Activated T-cell treated with anti-CD3 and anti-CD28 coated beads, Interleukin-2, amount 50 U/mL, for 4 hours (primary cell): ENCODE measurements at regions not wholly inside any gene's neighbourhood (a gene's known extent, or its start where the extent isn't known, plus 50 kb on each side); places are given as distances from the start of the nearest gene placed in this dataset.
A peak's percentile ranks its signal among the peaks of the same experiment; 100 is the strongest.

Experiments used
- ATAC-seq, 2 donors: fragments of 200-7000 bp; cut with Tn5 transposase; one replicate each; pipeline ENCODE4 v1.10.0; 2021
- DNase-seq: peaks from one replicate; pipeline ENCODE4 v3.0.0-alpha.2; 2020
- H3K27me3 Mint-ChIP-seq: one replicate; pipeline ENCODE4 v1.8.0; 2021; ENCODE audit warnings: low read depth, mixed read lengths
- H3K36me3 Mint-ChIP-seq: one replicate; pipeline ENCODE4 v1.8.0; 2022; ENCODE audit warnings: mixed read lengths; ENCODE audit not compliant: insufficient read depth
- H3K4me1 Mint-ChIP-seq: one replicate; pipeline ENCODE4 v1.8.0; 2021; ENCODE audit warnings: low read depth, mixed read lengths
- H3K4me3 Mint-ChIP-seq: one replicate; pipeline ENCODE4 v1.8.0; 2021; ENCODE audit warnings: mild to moderate bottlenecking, moderate library complexity, mixed read lengths
- H3K9me3 Mint-ChIP-seq: one replicate; pipeline ENCODE4 v1.8.0; 2021; ENCODE audit warnings: mixed read lengths

GRCh38 chr5:166058660-166059059, 2232.8 kb upstream of the WWC1 start:
- Mint-ChIP-seq H3K4me3 (no peak overlapping the region), H3K4me1 (no peaks in the 10 kb centered on the region), H3K9me3 (peaks cover 7% of the 10 kb centered on the region), H3K27me3 (no peaks in the 10 kb centered on the region), H3K36me3 (no peaks in the 10 kb centered on the region)
- no peak for ATAC-seq
- DNase-seq, result no peak

GRCh38 chr5:166062094-166062493, 2229.4 kb upstream of the WWC1 start:
- DNase-seq (no peak), ATAC-seq (no peak)
- Mint-ChIP-seq H3K36me3 (no peaks in the 10 kb centered on the region), H3K4me1 (no peaks in the 10 kb centered on the region), H3K9me3 (peaks cover 12% of the 10 kb centered on the region), H3K4me3 (no peak overlapping the region), H3K27me3 (no peaks in the 10 kb centered on the region)

- Mint-ChIP-seq H3K27me3 (no peaks in the 10 kb centered on the region), H3K4me1 (no peaks in the 10 kb centered on the region), H3K9me3 (peaks cover 12% of the 10 kb centered on the region), H3K36me3 (no peaks in the 10 kb centered on the region), H3K4me3 (no peak overlapping the region)
- ATAC-seq, result no peak
- DNase-seq, result no peak
Measured at GRCh38 chr5:166062719-166063118, 2228.7 kb upstream of the WWC1 start.

GRCh38 chr5:166063261-166063660, 2228.2 kb upstream of the WWC1 start:
- no peaks in the 10 kb centered on the region for H3K27me3 Mint-ChIP-seq
- DNase-seq (no peak), ATAC-seq (no peak)
- no peaks in the 10 kb centered on the region for H3K4me1 Mint-ChIP-seq
- no peaks in the 10 kb centered on the region for H3K36me3 Mint-ChIP-seq
- no peak overlapping the region for H3K4me3 Mint-ChIP-seq
- peaks cover 16% of the 10 kb centered on the region for H3K9me3 Mint-ChIP-seq

GRCh38 chr5:166068547-166069335, 2222.7 kb upstream of the WWC1 start:
- Mint-ChIP-seq H3K9me3 (peaks cover 21% of the 10 kb centered on the region), H3K27me3 (no peaks in the 10 kb centered on the region), H3K36me3 (no peaks in the 10 kb centered on the region), H3K4me1 (no peaks in the 10 kb centered on the region), H3K4me3 (no peak overlapping the region)
- DNase-seq (no peak), ATAC-seq (no peak)

- Mint-ChIP-seq H3K4me1 (no peaks in the 10 kb centered on the region), H3K36me3 (no peaks in the 10 kb centered on the region), H3K9me3 (peaks cover 8% of the 10 kb centered on the region), H3K27me3 (no peaks in the 10 kb centered on the region), H3K4me3 (no peak overlapping the region)
- no peak for ATAC-seq
- no peak for DNase-seq
Measured at GRCh38 chr5:166073901-166074581, 2217.4 kb upstream of the WWC1 start.

- Mint-ChIP-seq H3K4me3 (no peak overlapping the region), H3K4me1 (no peaks in the 10 kb centered on the region), H3K9me3 (peaks cover 8% of the 10 kb centered on the region), H3K27me3 (no peaks in the 10 kb centered on the region), H3K36me3 (no peaks in the 10 kb centered on the region)
- DNase-seq (no peak), ATAC-seq (no peak)
Measured at GRCh38 chr5:166074582-166075481, 2216.6 kb upstream of the WWC1 start.

GRCh38 chr5:166083183-166083959, 2208.1 kb upstream of the WWC1 start:
- no peaks in the 10 kb centered on the region for H3K4me1 Mint-ChIP-seq
- H3K27me3 Mint-ChIP-seq, result no peaks in the 10 kb centered on the region
- ATAC-seq (no peak), DNase-seq (no peak)
- no peaks in the 10 kb centered on the region for H3K36me3 Mint-ChIP-seq
- H3K4me3 Mint-ChIP-seq, result no peak overlapping the region
- H3K9me3 Mint-ChIP-seq, result peaks cover 13% of the 10 kb centered on the region

GRCh38 chr5:166086568-166086967, 2204.9 kb upstream of the WWC1 start:
- no peaks in the 10 kb centered on the region for H3K4me1 Mint-ChIP-seq

GRCh38 chr5:166088389-166089039, 2202.9 kb upstream of the WWC1 start:
- DNase-seq, result no peak
- Mint-ChIP-seq H3K4me3 (no peak overlapping the region), H3K9me3 (peaks cover 13% of the 10 kb centered on the region), H3K4me1 (no peaks in the 10 kb centered on the region), H3K27me3 (no peaks in the 10 kb centered on the region), H3K36me3 (no peaks in the 10 kb centered on the region)
- no peak for ATAC-seq

More at GRCh38 chr5:166086568-166086967, 2204.9 kb upstream of the WWC1 start:
- Mint-ChIP-seq H3K4me3 (no peak overlapping the region), H3K9me3 (peaks cover 13% of the 10 kb centered on the region), H3K36me3 (no peaks in the 10 kb centered on the region), H3K27me3 (no peaks in the 10 kb centered on the region)
- ATAC-seq (no peak), DNase-seq (no peak)

GRCh38 chr5:166091931-166092330, 2199.5 kb upstream of the WWC1 start:
- Mint-ChIP-seq H3K9me3 (peaks cover 19% of the 10 kb centered on the region), H3K4me3 (no peak overlapping the region), H3K36me3 (no peaks in the 10 kb centered on the region), H3K27me3 (no peaks in the 10 kb centered on the region), H3K4me1 (no peaks in the 10 kb centered on the region)
- DNase-seq (no peak), ATAC-seq (no peak)

- no peaks in the 10 kb centered on the region for H3K4me1 Mint-ChIP-seq
- DNase-seq, result no peak
- no peak overlapping the region for H3K4me3 Mint-ChIP-seq
- peaks cover 8% of the 10 kb centered on the region for H3K9me3 Mint-ChIP-seq
- peak in 1 of 2 donors; percentile 4 for ATAC-seq
- H3K27me3 Mint-ChIP-seq, result no peaks in the 10 kb centered on the region
- no peaks in the 10 kb centered on the region for H3K36me3 Mint-ChIP-seq
Measured at GRCh38 chr5:166093312-166093711, 2198.1 kb upstream of the WWC1 start.

GRCh38 chr5:166102947-166103346, 2188.5 kb upstream of the WWC1 start:
- H3K4me1 Mint-ChIP-seq, result no peaks in the 10 kb centered on the region
- no peak for ATAC-seq

More at GRCh38 chr5:166102947-166103346, 2188.5 kb upstream of the WWC1 start:
- Mint-ChIP-seq H3K36me3 (no peaks in the 10 kb centered on the region), H3K9me3 (peaks cover 9% of the 10 kb centered on the region), H3K27me3 (no peaks in the 10 kb centered on the region), H3K4me3 (no peak overlapping the region)
- no peak for DNase-seq
